MG63 (cell line): ENCODE measurements at regions not wholly inside any gene's neighbourhood (a gene's known extent, or its start where the extent isn't known, plus 50 kb on each side); places are given as distances from the start of the nearest gene placed in this dataset.

Experiments
- DNase-seq: peaks from one replicate; pipeline ENCODE4 v3.0.0-alpha.2; 2020
- H3K27me3 ChIP-seq: fragments of 250-450 bp; sonication (Bioruptor Pico); 2 replicates; pipeline ENCODE4 v1.5.1; 2020; ENCODE audit warnings: mild to moderate bottlenecking, moderate library complexity
- H3K36me3 ChIP-seq: fragments of 250-450 bp; sonication (Bioruptor Pico); 2 replicates; pipeline ENCODE4 v1.5.1; 2020; ENCODE audit warnings: mild to moderate bottlenecking, moderate library complexity
- H3K4me3 ChIP-seq: fragments of 250-450 bp; sonication (Bioruptor Pico); 2 replicates; pipeline ENCODE4 v1.5.1; 2020; ENCODE audit warnings: mild to moderate bottlenecking, moderate library complexity
- H3K9me3 ChIP-seq: fragments of 250-450 bp; sonication (Bioruptor Pico); 2 replicates; pipeline ENCODE4 v1.5.1; 2020; ENCODE audit warnings: mild to moderate bottlenecking, moderate library complexity

GRCh38 chr16:81155769-81156168, 59.6 kb upstream of the GCSH start:
- no peak for DNase-seq
- Histone ChIP-seq H3K4me3 (no peak overlapping the region), H3K27me3 (no peaks in the 10 kb centered on the region)

GRCh38 chr16:81151648-81152310, 55.6 kb upstream of the GCSH start:
- no peak for DNase-seq
- no peaks in the 10 kb centered on the region for H3K36me3 ChIP-seq
- no peak overlapping the region for H3K4me3 ChIP-seq
- no peaks in the 10 kb centered on the region for H3K27me3 ChIP-seq
- H3K9me3 ChIP-seq: no peaks in the 10 kb centered on the region

More at GRCh38 chr16:81155769-81156168, 59.6 kb upstream of the GCSH start:
- Histone ChIP-seq H3K36me3 (no peaks in the 10 kb centered on the region), H3K9me3 (no peaks in the 10 kb centered on the region)

- no peak for DNase-seq
- no peaks in the 10 kb centered on the region for H3K9me3 ChIP-seq
- no peak overlapping the region for H3K4me3 ChIP-seq
- no peaks in the 10 kb centered on the region for H3K27me3 ChIP-seq
- no peaks in the 10 kb centered on the region for H3K36me3 ChIP-seq
Observed at GRCh38 chr16:81149614-81150013, 53.4 kb upstream of the GCSH start.

GRCh38 chr16:81148277-81148676, 52.1 kb upstream of the GCSH start:
- Histone ChIP-seq H3K27me3 (no peaks in the 10 kb centered on the region), H3K9me3 (no peaks in the 10 kb centered on the region), H3K4me3 (no peak overlapping the region), H3K36me3 (no peaks in the 10 kb centered on the region)
- no peak for DNase-seq
